Keratinocyte (primary cell): ENCODE measurements at regions not wholly inside any gene's neighbourhood (a gene's known extent, or its start where the extent isn't known, plus 50 kb on each side); places are given as distances from the start of the nearest gene placed in this dataset.

Experiments used
- DNase-seq: peaks from one replicate; pipeline ENCODE4 v3.0.0-alpha.2; 2011; ENCODE audit warnings: low read depth, missing footprints, low spot score
- FAIRE-seq: peaks from 2 replicates; lab custom pipeline; 2011; peaks lifted over from hg19 to GRCh38; lab: Jason Lieb, UNC
- H2AFZ ChIP-seq: 2 replicates; pipeline ENCODE4 v1.6.0; 2012; ENCODE audit warnings: low read length, control low read depth, inconsistent platforms; ENCODE audit not compliant: control insufficient read depth
- H3K27ac ChIP-seq: 2 replicates; pipeline ENCODE4 v1.5.1; 2011; ENCODE audit warnings: low read length; ENCODE audit not compliant: control insufficient read depth, insufficient read depth
- H3K27me3 ChIP-seq: 3 replicates; pipeline ENCODE4 v1.6.0; 2011; ENCODE audit warnings: low read length; ENCODE audit not compliant: control insufficient read depth, insufficient read depth; ENCODE audit errors: extremely low read depth
- H3K36me3 ChIP-seq, 2 experiments: 2 replicates in 1 of 2; 3 replicates in 1 of 2; pipeline ENCODE4 v1.5.1; 2011; ENCODE audit warnings: low read length in 2 of 2, mild to moderate bottlenecking in 1 of 2; ENCODE audit not compliant: control insufficient read depth in 2 of 2, insufficient read depth in 2 of 2; ENCODE audit errors: extremely low read depth in 1 of 2
- H3K4me1 ChIP-seq: 3 replicates; pipeline ENCODE4 v1.5.1; 2011; ENCODE audit warnings: low read length; ENCODE audit not compliant: control insufficient read depth, insufficient read depth; ENCODE audit errors: extremely low read depth
- H3K4me2 ChIP-seq: 3 replicates; pipeline ENCODE4 v1.6.0; 2011; ENCODE audit warnings: low read depth, low read length; ENCODE audit not compliant: control insufficient read depth, insufficient read depth; ENCODE audit errors: extremely low read depth
- H3K4me3 ChIP-seq, 3 experiments: fragments of 200-600 bp in 1 of 3; sonication (generic) in 1 of 3; 2 replicates in 2 of 3; 3 replicates in 1 of 3; pipeline ENCODE4 v1.5.1; 2011 to 2016; ENCODE audit warnings: low read length in 3 of 3, mild to moderate bottlenecking in 3 of 3, control low read depth in 2 of 3, inconsistent platforms in 1 of 3, low read depth in 1 of 3, mixed read lengths in 1 of 3, mixed run types in 1 of 3, moderate library complexity in 1 of 3; ENCODE audit not compliant: control insufficient read depth in 2 of 3, insufficient read depth in 2 of 3; ENCODE audit errors: extremely low read depth in 1 of 3
- H3K79me2 ChIP-seq: 2 replicates; pipeline ENCODE4 v1.6.0; 2012; ENCODE audit warnings: low read length; ENCODE audit not compliant: control insufficient read depth, insufficient read depth
- H3K9ac ChIP-seq: 3 replicates; pipeline ENCODE4 v1.6.0; 2011; ENCODE audit warnings: low read length; ENCODE audit not compliant: control insufficient read depth, insufficient read depth; ENCODE audit errors: extremely low read depth
- H3K9me1 ChIP-seq: 3 replicates; pipeline ENCODE4 v1.6.0; 2011; ENCODE audit warnings: low read length; ENCODE audit not compliant: control insufficient read depth, insufficient read depth; ENCODE audit errors: extremely low read depth
- H3K9me3 ChIP-seq: 2 replicates; pipeline ENCODE4 v1.5.1; 2012; ENCODE audit warnings: low read depth, low read length; ENCODE audit not compliant: control insufficient read depth
- H4K20me1 ChIP-seq: 3 replicates; pipeline ENCODE4 v1.6.0; 2011; ENCODE audit warnings: low read length; ENCODE audit not compliant: control insufficient read depth, insufficient read depth; ENCODE audit errors: extremely low read depth
- CTCF ChIP-seq, 3 experiments: IDR thresholded peaks in 1 of 3; conservative IDR thresholded peaks in 1 of 3; optimal IDR thresholded peaks in 1 of 3; 2 replicates in 2 of 3; 3 replicates in 1 of 3; pipeline versions ENCODE3 to v1.5.1; 2011; ENCODE audit warnings: low read length in 3 of 3, mild to moderate bottlenecking in 3 of 3, moderate library complexity in 2 of 3, control low read depth in 1 of 3, inconsistent platforms in 1 of 3; ENCODE audit not compliant: insufficient read depth in 2 of 3; ENCODE audit errors: extremely low read depth in 1 of 3
- EZH2 ChIP-seq: IDR thresholded peaks from one replicate; pipeline ENCODE4 v1.6.1; 2012; ENCODE audit warnings: inconsistent platforms, mild to moderate bottlenecking, low read length, moderate library complexity
- dilution Hi-C: fragments of 300-500 bp; cut with MboI; formaldehyde crosslinking; loops from one replicate; pipeline ENCODE4 v1.7.0; 2020; ENCODE audit warnings: low sequenced_read_pairs; ENCODE audit not compliant: extremely low pct_ligation_motif_present

GRCh38 chr9:134989206-134990065, 71.7 kb upstream of the FCN1 start:
- no peaks in the 10 kb centered on the region for H4K20me1 ChIP-seq
- DNase-seq = no peak
- H3K9me1 ChIP-seq = no peaks in the 10 kb centered on the region
- no peaks in the 10 kb centered on the region for H3K36me3 ChIP-seq
- no peak for FAIRE-seq
- no peak overlapping the region for H3K9ac ChIP-seq
- peaks cover 2% of the 10 kb centered on the region for H3K27me3 ChIP-seq
- H3K4me3 ChIP-seq = no peak overlapping the region
- no peaks in the 10 kb centered on the region for H3K79me2 ChIP-seq
- no peak overlapping the region for H2AFZ ChIP-seq
- no peak overlapping the region for H3K4me2 ChIP-seq
- TF ChIP-seq EZH2 = no peak
- TF ChIP-seq CTCF (optimal IDR thresholded peaks at IDR 0.05 in 1 of 3, IDR thresholded peaks at IDR 0.05 in 1 of 3, conservative IDR thresholded peaks at IDR 0.05 in 1 of 3; ENCODE audit: extremely low read depth in 1 of 3, insufficient read depth in 2 of 3, low read length in 3 of 3) = no peak
- dilution Hi-C loops = no loop called here
- H3K27ac ChIP-seq = no peak overlapping the region
- no peaks in the 10 kb centered on the region for H3K4me1 ChIP-seq
- peaks cover 3% of the 10 kb centered on the region for H3K9me3 ChIP-seq

GRCh38 chr9:134991808-134992754, 74.4 kb upstream of the FCN1 start:
- no peak for FAIRE-seq
- Histone ChIP-seq H3K4me1 (no peaks in the 10 kb centered on the region), H4K20me1 (peaks cover 2% of the 10 kb centered on the region), H3K9me3 (peaks cover 5% of the 10 kb centered on the region), H3K27ac (no peak overlapping the region), H3K79me2 (no peaks in the 10 kb centered on the region), H3K36me3 (no peaks in the 10 kb centered on the region), H3K9me1 (no peaks in the 10 kb centered on the region), H3K4me2 (no peak overlapping the region), H3K27me3 (peaks cover 5% of the 10 kb centered on the region), H2AFZ (no peak overlapping the region), H3K4me3 (no peak overlapping the region), H3K9ac (no peak overlapping the region)
- TF ChIP-seq CTCF (optimal IDR thresholded peaks at IDR 0.05 in 1 of 3, IDR thresholded peaks at IDR 0.05 in 1 of 3, conservative IDR thresholded peaks at IDR 0.05 in 1 of 3; ENCODE audit: extremely low read depth in 1 of 3, insufficient read depth in 2 of 3, low read length in 3 of 3) (no peak), EZH2 (no peak)
- DNase-seq = no peak
- dilution Hi-C loops = no loop called here
